ENCODE measurements at regions not wholly inside any gene's neighbourhood (a gene's known extent, or its start where the extent isn't known, plus 50 kb on each side); places are given as distances from the start of the nearest gene placed in this dataset.
"Not testable (repeated sequence)": the region's sequence is repeated elsewhere in the genome, so short reads cannot be mapped to it uniquely, and the experiment has no call there.

- DNase-seq (ENCODE audit: low read depth in 2 of 2): no peak
Measured at GRCh38 chr10:129193148-129193547, 273.9 kb upstream of the MGMT start.

- no peak for DNase-seq (ENCODE audit: low read depth in 2 of 2)
Measured at GRCh38 chr10:129194181-129194870, 272.7 kb upstream of the MGMT start.

- no peak for DNase-seq (ENCODE audit: low read depth in 2 of 2)
Measured at GRCh38 chr10:129199826-129200225, 267.2 kb upstream of the MGMT start.

- DNase-seq (ENCODE audit: low read depth in 2 of 2): no peak
Measured at GRCh38 chr10:129203819-129204218, 263.2 kb upstream of the MGMT start.

- DNase-seq (ENCODE audit: low read depth in 2 of 2): no peak
Measured at GRCh38 chr10:129207297-129207696, 259.7 kb upstream of the MGMT start.

GRCh38 chr10:129210876-129211275 lies 256.2 kb upstream of the MGMT start:
- no peak for DNase-seq (ENCODE audit: low read depth in 2 of 2)

- no peak for DNase-seq (ENCODE audit: low read depth in 2 of 2)
Measured at GRCh38 chr10:129213256-129213655, 253.8 kb upstream of the MGMT start.

GRCh38 chr10:129213996-129214395 lies 253.0 kb upstream of the MGMT start:
- DNase-seq (ENCODE audit: low read depth in 2 of 2): not testable (repeated sequence)

GRCh38 chr10:129219364-129219763 lies 247.7 kb upstream of the MGMT start:
- DNase-seq (ENCODE audit: low read depth in 2 of 2): no peak

- DNase-seq (ENCODE audit: low read depth in 2 of 2): no peak
Measured at GRCh38 chr10:129222436-129222835, 244.6 kb upstream of the MGMT start.

GRCh38 chr10:129223363-129223762 lies 243.7 kb upstream of the MGMT start:
- no peak for DNase-seq (ENCODE audit: low read depth in 2 of 2)

- no peak for DNase-seq (ENCODE audit: low read depth in 2 of 2)
Measured at GRCh38 chr10:129224065-129224464, 243.0 kb upstream of the MGMT start.

GRCh38 chr10:129231821-129232220 lies 235.2 kb upstream of the MGMT start:
- no peak for DNase-seq (ENCODE audit: low read depth in 2 of 2)

GRCh38 chr10:129233351-129234148 lies 233.5 kb upstream of the MGMT start:
- no peak for DNase-seq (ENCODE audit: low read depth in 2 of 2)

- DNase-seq (ENCODE audit: low read depth in 2 of 2): no peak
Measured at GRCh38 chr10:129236274-129236691, 230.8 kb upstream of the MGMT start.

- no peak for DNase-seq (ENCODE audit: low read depth in 2 of 2)
Measured at GRCh38 chr10:129241461-129241860, 225.6 kb upstream of the MGMT start.

- no peak for DNase-seq (ENCODE audit: low read depth in 2 of 2)
Measured at GRCh38 chr10:129244298-129244697, 222.7 kb upstream of the MGMT start.

GRCh38 chr10:129244757-129245156 lies 222.3 kb upstream of the MGMT start:
- no peak for DNase-seq (ENCODE audit: low read depth in 2 of 2)

- no peak for DNase-seq (ENCODE audit: low read depth in 2 of 2)
Measured at GRCh38 chr10:129253161-129253864, 213.7 kb upstream of the MGMT start.

- no peak for DNase-seq (ENCODE audit: low read depth in 2 of 2)
Measured at GRCh38 chr10:129253865-129254179, 213.2 kb upstream of the MGMT start.

- DNase-seq (ENCODE audit: low read depth in 2 of 2): no peak
Measured at GRCh38 chr10:129258283-129258923, 208.6 kb upstream of the MGMT start.

- no peak for DNase-seq (ENCODE audit: low read depth in 2 of 2)
Measured at GRCh38 chr10:129259128-129259815, 207.8 kb upstream of the MGMT start.
